ENCODE measurements at regions not wholly inside any gene's neighbourhood (a gene's known extent, or its start where the extent isn't known, plus 50 kb on each side); places are given as distances from the start of the nearest gene placed in this dataset.

- Histone ChIP-seq H3K27me3 (ENCODE audit: insufficient read depth) (no peaks in the 10 kb centered on the region), H3K4me3 (no peak overlapping the region), H3K4me2 (no peak overlapping the region), H3F3A (replicated peaks; ENCODE audit: low read depth) (no peaks in the 10 kb centered on the region), H3K79me2 (replicated peaks; ENCODE audit: insufficient read depth) (no peaks in the 10 kb centered on the region), H4K20me1 (replicated peaks; ENCODE audit: insufficient read depth) (no peaks in the 10 kb centered on the region), H3K36me3 (ENCODE audit: insufficient read depth) (no peaks in the 10 kb centered on the region), H3K9me2 (ENCODE audit: insufficient read depth) (no peaks in the 10 kb centered on the region), H3K4me1 (ENCODE audit: insufficient read depth) (0 out of 2 replicates have a peak, but pooled peaks cover 2% of the 10 kb centered on the region), H2AFZ (no peak overlapping the region), H3K27ac (ENCODE audit: low read depth) (no peak overlapping the region)
- DNase-seq (ENCODE audit: low spot score) (no peak), ATAC-seq (no peak)
- H3K9me3 Mint-ChIP-seq, result no peaks in the 10 kb centered on the region
- TF ChIP-seq ZNF331 (CRISPR knock-in tag; IDR thresholded peaks at IDR 0.05; ENCODE audit: low read depth) (no peak), EZH2 (IDR thresholded peaks at IDR 0.05; ENCODE audit: low read depth, unreplicated experiment) (no peak), ZNF114 (CRISPR knock-in tag; IDR thresholded peaks at IDR 0.05) (no peak), REST (IDR thresholded peaks at IDR 0.05; ENCODE audit: unreplicated experiment) (no peak), STAT1 (IDR thresholded peaks at IDR 0.05; ENCODE audit: unreplicated experiment) (no peak), ZNF462 (CRISPR knock-in tag; IDR thresholded peaks at IDR 0.05) (no peak), NANOG (IDR thresholded peaks at IDR 0.05; ENCODE audit: borderline replicate concordance) (no peak), CREB1 (CRISPR knock-in tag; IDR thresholded peaks at IDR 0.05; ENCODE audit: low read depth) (no peak), EZH2phosphoT487 (IDR thresholded peaks at IDR 0.05; ENCODE audit: unreplicated experiment) (no peak), JUNB (IDR thresholded peaks at IDR 0.05; ENCODE audit: unreplicated experiment) (no peak), POLR2AphosphoS5 (IDR thresholded peaks at IDR 0.05; ENCODE audit: low read depth) (no peak)
- TF ChIP-seq, protein P1, sequence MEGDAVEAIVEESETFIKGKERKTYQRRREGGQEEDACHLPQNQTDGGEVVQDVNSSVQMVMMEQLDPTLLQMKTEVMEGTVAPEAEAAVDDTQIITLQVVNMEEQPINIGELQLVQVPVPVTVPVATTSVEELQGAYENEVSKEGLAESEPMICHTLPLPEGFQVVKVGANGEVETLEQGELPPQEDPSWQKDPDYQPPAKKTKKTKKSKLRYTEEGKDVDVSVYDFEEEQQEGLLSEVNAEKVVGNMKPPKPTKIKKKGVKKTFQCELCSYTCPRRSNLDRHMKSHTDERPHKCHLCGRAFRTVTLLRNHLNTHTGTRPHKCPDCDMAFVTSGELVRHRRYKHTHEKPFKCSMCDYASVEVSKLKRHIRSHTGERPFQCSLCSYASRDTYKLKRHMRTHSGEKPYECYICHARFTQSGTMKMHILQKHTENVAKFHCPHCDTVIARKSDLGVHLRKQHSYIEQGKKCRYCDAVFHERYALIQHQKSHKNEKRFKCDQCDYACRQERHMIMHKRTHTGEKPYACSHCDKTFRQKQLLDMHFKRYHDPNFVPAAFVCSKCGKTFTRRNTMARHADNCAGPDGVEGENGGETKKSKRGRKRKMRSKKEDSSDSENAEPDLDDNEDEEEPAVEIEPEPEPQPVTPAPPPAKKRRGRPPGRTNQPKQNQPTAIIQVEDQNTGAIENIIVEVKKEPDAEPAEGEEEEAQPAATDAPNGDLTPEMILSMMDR (conservative IDR thresholded peaks at IDR 0.05; ENCODE audit: low read depth in 2 of 2), result no peak
- TF ChIP-seq, protein P2, sequence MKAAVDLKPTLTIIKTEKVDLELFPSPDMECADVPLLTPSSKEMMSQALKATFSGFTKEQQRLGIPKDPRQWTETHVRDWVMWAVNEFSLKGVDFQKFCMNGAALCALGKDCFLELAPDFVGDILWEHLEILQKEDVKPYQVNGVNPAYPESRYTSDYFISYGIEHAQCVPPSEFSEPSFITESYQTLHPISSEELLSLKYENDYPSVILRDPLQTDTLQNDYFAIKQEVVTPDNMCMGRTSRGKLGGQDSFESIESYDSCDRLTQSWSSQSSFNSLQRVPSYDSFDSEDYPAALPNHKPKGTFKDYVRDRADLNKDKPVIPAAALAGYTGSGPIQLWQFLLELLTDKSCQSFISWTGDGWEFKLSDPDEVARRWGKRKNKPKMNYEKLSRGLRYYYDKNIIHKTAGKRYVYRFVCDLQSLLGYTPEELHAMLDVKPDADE (IDR thresholded peaks at IDR 0.05), result no peak
- no peak overlapping the region for H3K4me3 Mint-ChIP-seq
- no peaks in the 10 kb centered on the region for H3K27me3 Mint-ChIP-seq (ENCODE audit: insufficient read depth, low read depth, poor library complexity)
- H3K36me3 Mint-ChIP-seq (ENCODE audit: low read depth), result no peaks in the 10 kb centered on the region
- H3K4me1 Mint-ChIP-seq, result peaks cover 3% of the 10 kb centered on the region; the same call in 1 of the 3 replicates
- H3K27ac Mint-ChIP-seq, result no peak overlapping the region
These were observed 158.9 kb upstream of the PWP1 start for GRCh38 chr12:107526555-107527180.

All from GM23338 (cell line).